ENCODE measurements at regions not wholly inside any gene's neighbourhood (a gene's known extent, or its start where the extent isn't known, plus 50 kb on each side); places are given as distances from the start of the nearest gene placed in this dataset.

DNA sequence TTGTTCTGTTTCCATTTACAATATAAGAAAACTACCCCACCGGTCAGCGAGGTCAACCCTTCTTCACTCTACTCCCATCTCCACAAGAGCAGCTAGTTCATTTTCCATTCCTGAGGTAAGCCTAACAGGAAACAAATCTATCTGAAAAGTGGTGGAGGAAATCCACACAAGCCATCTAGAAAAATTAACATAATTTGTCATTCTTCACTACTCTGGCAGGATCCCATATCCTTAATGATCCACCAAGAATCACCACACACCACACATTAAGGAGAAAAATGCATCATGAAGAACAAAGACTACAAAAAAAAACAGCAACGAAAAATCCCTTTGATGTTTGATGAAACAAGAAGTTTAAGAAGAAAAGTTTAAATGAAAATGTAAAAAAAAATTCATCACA is 1771.0 kb downstream of the EFNA5 start:
- DNase-seq: no peak

DNA sequence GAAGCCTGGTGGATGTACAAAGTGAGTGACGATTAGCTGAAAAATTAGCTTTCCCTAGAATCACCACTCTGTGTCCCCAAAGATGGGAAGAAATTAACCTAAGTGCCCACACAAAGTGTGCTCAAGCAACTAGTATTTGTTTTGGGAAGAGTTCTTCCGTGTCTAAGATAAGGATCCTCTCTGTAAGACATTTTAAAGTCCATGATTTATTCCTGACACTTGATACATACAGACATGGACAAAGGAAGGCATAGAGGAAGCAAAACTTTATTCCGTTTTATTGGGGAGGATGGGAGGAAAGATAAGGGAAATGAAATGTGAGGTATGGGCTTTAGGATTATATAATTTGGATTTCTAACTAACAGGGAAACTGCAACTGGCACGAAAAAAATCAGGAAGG is 1772.6 kb downstream of the EFNA5 start:
- Histone ChIP-seq H3K9ac (ENCODE audit: low read length) (no peak overlapping the region), H3K18ac (ENCODE audit: low read length) (no peak overlapping the region), H2BK5ac (ENCODE audit: low read length) (no peak overlapping the region), H3K4me2 (ENCODE audit: low read length) (no peak overlapping the region), H2BK15ac (replicated peaks; ENCODE audit: low read depth) (no peak overlapping the region), H3K4ac (ENCODE audit: low read depth, low read length) (no peak overlapping the region), H3K79me1 (ENCODE audit: low read length) (no peaks in the 10 kb centered on the region), H3K36me3 (ENCODE audit: control insufficient read depth, insufficient read depth, low read length) (no peaks in the 10 kb centered on the region), H3K27me3 (ENCODE audit: insufficient read depth, low read length, poor library complexity) (no peaks in the 10 kb centered on the region), H3K56ac (ENCODE audit: low read length) (no peak overlapping the region), H3K4me3 (ENCODE audit: low read length) (no peak overlapping the region), H4K5ac (ENCODE audit: low read length) (no peak overlapping the region), H3K23ac (ENCODE audit: low read length) (no peak overlapping the region), H3K27ac (ENCODE audit: low read depth, low read length) (no peak overlapping the region), H2BK120ac (ENCODE audit: low read depth, low read length) (no peak overlapping the region), H3K4me1 (ENCODE audit: control insufficient read depth, low read depth, low read length) (no peaks in the 10 kb centered on the region), H3K79me2 (ENCODE audit: control insufficient read depth, insufficient read depth, low read length) (no peaks in the 10 kb centered on the region), H4K8ac (ENCODE audit: low read depth, low read length) (no peak overlapping the region), H2AK5ac (ENCODE audit: low read length) (no peak overlapping the region)
- 100% methylated on average over 1 of the region's 4 CpGs for WGBS (ENCODE audit: extremely low coverage, insufficient coverage, low lambda C conversion rate)
- no peak for DNase-seq

More for the DNA sequence above, 1771.0 kb downstream of the EFNA5 start:
- Histone ChIP-seq H2BK120ac (ENCODE audit: low read depth, low read length) (no peak overlapping the region), H3K18ac (ENCODE audit: low read length) (no peak overlapping the region), H3K56ac (ENCODE audit: low read length) (no peak overlapping the region), H3K9ac (ENCODE audit: low read length) (no peak overlapping the region), H4K5ac (ENCODE audit: low read length) (no peak overlapping the region), H2BK5ac (ENCODE audit: low read length) (no peak overlapping the region), H3K4me1 (ENCODE audit: control insufficient read depth, low read depth, low read length) (no peaks in the 10 kb centered on the region), H3K4ac (ENCODE audit: low read depth, low read length) (no peak overlapping the region), H2AK5ac (ENCODE audit: low read length) (no peak overlapping the region), H3K4me2 (ENCODE audit: low read length) (no peak overlapping the region), H4K8ac (ENCODE audit: low read depth, low read length) (no peak overlapping the region), H3K4me3 (ENCODE audit: low read length) (no peak overlapping the region), H3K79me2 (ENCODE audit: control insufficient read depth, insufficient read depth, low read length) (no peaks in the 10 kb centered on the region), H3K36me3 (ENCODE audit: control insufficient read depth, insufficient read depth, low read length) (no peaks in the 10 kb centered on the region), H2BK15ac (replicated peaks; ENCODE audit: low read depth) (no peak overlapping the region), H3K79me1 (ENCODE audit: low read length) (no peaks in the 10 kb centered on the region), H3K27me3 (ENCODE audit: insufficient read depth, low read length, poor library complexity) (no peaks in the 10 kb centered on the region), H3K23ac (ENCODE audit: low read length) (no peak overlapping the region), H3K27ac (ENCODE audit: low read depth, low read length) (no peak overlapping the region)
- no CpG with 5 or more reads among the region's 3 CpGs for whole genome bisulfite sequencing (ENCODE audit: extremely low coverage, insufficient coverage, low lambda C conversion rate)

DNA sequence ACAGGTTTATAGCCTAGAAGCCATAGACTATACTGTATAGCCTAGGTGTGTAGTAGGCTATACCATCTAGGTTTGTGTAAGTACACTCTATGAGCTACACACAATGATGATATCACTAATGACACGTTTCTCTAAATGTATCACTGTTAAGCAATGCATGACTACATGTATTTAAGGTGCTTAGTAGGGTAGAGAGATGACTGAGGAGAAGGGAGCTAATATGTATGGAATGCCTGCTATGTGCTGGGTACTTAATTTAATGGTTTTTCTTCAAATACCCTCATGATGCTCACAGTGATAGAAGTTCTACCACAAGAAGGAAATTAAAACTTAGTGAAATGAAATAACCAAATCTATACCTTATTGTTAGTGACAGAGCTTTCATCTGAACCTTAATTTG is 1785.5 kb downstream of the EFNA5 start:
- Histone ChIP-seq H3K4me3 (ENCODE audit: low read length) (no peak overlapping the region), H3K4me2 (ENCODE audit: low read length) (no peak overlapping the region), H3K18ac (ENCODE audit: low read length) (no peak overlapping the region), H4K5ac (ENCODE audit: low read length) (no peak overlapping the region), H3K9ac (ENCODE audit: low read length) (no peak overlapping the region), H3K23ac (ENCODE audit: low read length) (no peak overlapping the region), H2BK5ac (ENCODE audit: low read length) (no peak overlapping the region), H3K27ac (ENCODE audit: low read depth, low read length) (no peak overlapping the region), H3K79me1 (ENCODE audit: low read length) (no peaks in the 10 kb centered on the region), H3K4me1 (ENCODE audit: control insufficient read depth, low read depth, low read length) (no peaks in the 10 kb centered on the region), H3K4ac (ENCODE audit: low read depth, low read length) (no peak overlapping the region), H3K79me2 (ENCODE audit: control insufficient read depth, insufficient read depth, low read length) (no peaks in the 10 kb centered on the region), H3K36me3 (ENCODE audit: control insufficient read depth, insufficient read depth, low read length) (no peaks in the 10 kb centered on the region), H4K8ac (ENCODE audit: low read depth, low read length) (no peak overlapping the region), H2AK5ac (ENCODE audit: low read length) (no peak overlapping the region), H2BK15ac (replicated peaks; ENCODE audit: low read depth) (no peak overlapping the region), H3K56ac (ENCODE audit: low read length) (no peak overlapping the region), H2BK120ac (ENCODE audit: low read depth, low read length) (no peak overlapping the region), H3K27me3 (ENCODE audit: insufficient read depth, low read length, poor library complexity) (no peaks in the 10 kb centered on the region)
- DNase-seq: peak; percentile 50
- WGBS (ENCODE audit: extremely low coverage, insufficient coverage, low lambda C conversion rate): no CpG with 5 or more reads among the region's 1 CpG

DNA sequence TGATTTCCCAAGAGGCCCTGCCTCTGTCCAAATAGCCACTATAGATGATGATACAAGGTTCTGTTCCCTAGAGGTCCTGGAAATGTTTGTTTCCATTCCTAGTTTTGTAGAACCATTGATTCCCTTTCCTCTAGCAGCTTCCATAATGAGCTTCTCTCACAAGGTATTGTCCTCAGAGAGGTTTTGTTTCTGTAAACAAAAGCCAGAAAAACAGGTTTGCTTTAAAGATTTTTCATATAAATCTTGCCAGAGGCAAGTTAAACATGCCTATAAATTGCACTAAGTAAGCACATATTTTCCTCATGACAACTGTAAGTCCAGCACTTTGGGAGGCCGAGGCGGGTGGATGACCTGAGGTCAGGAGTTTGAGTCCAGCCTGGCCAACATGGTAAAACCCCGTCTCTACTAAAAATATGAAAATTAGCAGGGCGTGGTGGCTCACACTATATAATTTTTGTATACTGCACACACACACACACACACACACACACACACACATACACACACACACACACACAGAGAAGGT is 1787.7 kb downstream of the EFNA5 start:
- DNase-seq: no peak
- no peak overlapping the region for H3K4me2 ChIP-seq (ENCODE audit: low read length)

DNA sequence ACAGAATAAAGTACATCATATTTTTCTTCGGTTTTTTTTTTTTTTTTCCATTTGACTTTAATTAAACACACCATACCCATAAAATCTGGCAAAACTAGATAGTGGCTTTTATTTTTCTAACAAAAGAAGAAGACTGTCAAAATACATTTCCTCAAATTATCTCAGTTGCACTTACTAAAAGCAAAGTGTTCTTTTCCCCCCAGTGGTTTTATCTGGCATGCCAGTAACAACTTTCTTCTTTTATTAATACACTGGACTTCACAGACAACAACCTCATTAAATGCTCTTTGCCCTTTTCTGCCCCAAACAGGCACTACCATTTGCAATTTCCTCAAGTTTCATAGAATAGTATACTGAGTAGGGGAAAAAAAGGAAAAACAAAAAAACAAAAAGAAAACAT is 1792.3 kb downstream of the EFNA5 start:
- no peak overlapping the region for H3K56ac ChIP-seq (ENCODE audit: low read length)
- H3K36me3 ChIP-seq (ENCODE audit: control insufficient read depth, insufficient read depth, low read length): no peaks in the 10 kb centered on the region
- H3K27me3 ChIP-seq (ENCODE audit: insufficient read depth, low read length, poor library complexity): no peaks in the 10 kb centered on the region
- WGBS (ENCODE audit: extremely low coverage, insufficient coverage, low lambda C conversion rate): no CpG with 5 or more reads among the region's 1 CpG
- H4K5ac ChIP-seq (ENCODE audit: low read length): no peak overlapping the region
- no peaks in the 10 kb centered on the region for H3K4me1 ChIP-seq (ENCODE audit: control insufficient read depth, low read depth, low read length)
- H2BK120ac ChIP-seq (ENCODE audit: low read depth, low read length): no peak overlapping the region
- H4K8ac ChIP-seq (ENCODE audit: low read depth, low read length): no peak overlapping the region
- no peak overlapping the region for H2BK15ac ChIP-seq (replicated peaks; ENCODE audit: low read depth)
- no peak overlapping the region for H3K4me3 ChIP-seq (ENCODE audit: low read length)
- H3K18ac ChIP-seq (ENCODE audit: low read length): no peak overlapping the region
- DNase-seq: no peak
- no peak overlapping the region for H3K4me2 ChIP-seq (ENCODE audit: low read length)
- H3K79me1 ChIP-seq (ENCODE audit: low read length): no peaks in the 10 kb centered on the region
- H2BK5ac ChIP-seq (ENCODE audit: low read length): no peak overlapping the region
- no peak overlapping the region for H3K4ac ChIP-seq (ENCODE audit: low read depth, low read length)
- no peak overlapping the region for H3K23ac ChIP-seq (ENCODE audit: low read length)
- H3K9ac ChIP-seq (ENCODE audit: low read length): no peak overlapping the region
- no peak overlapping the region for H2AK5ac ChIP-seq (ENCODE audit: low read length)
- H3K27ac ChIP-seq (ENCODE audit: low read depth, low read length): no peak overlapping the region
- no peaks in the 10 kb centered on the region for H3K79me2 ChIP-seq (ENCODE audit: control insufficient read depth, insufficient read depth, low read length)

More for the DNA sequence above, 1787.7 kb downstream of the EFNA5 start:
- no peak overlapping the region for H2BK120ac ChIP-seq (ENCODE audit: low read depth, low read length)
- no peak overlapping the region for H2BK5ac ChIP-seq (ENCODE audit: low read length)
- no peak overlapping the region for H3K4ac ChIP-seq (ENCODE audit: low read depth, low read length)
- no peaks in the 10 kb centered on the region for H3K27me3 ChIP-seq (ENCODE audit: insufficient read depth, low read length, poor library complexity)
- H3K56ac ChIP-seq (ENCODE audit: low read length): no peak overlapping the region
- H3K79me2 ChIP-seq (ENCODE audit: control insufficient read depth, insufficient read depth, low read length): no peaks in the 10 kb centered on the region
- H3K23ac ChIP-seq (ENCODE audit: low read length): no peak overlapping the region
- H3K4me1 ChIP-seq (ENCODE audit: control insufficient read depth, low read depth, low read length): no peaks in the 10 kb centered on the region
- H2BK15ac ChIP-seq (replicated peaks; ENCODE audit: low read depth): no peak overlapping the region
- H3K9ac ChIP-seq (ENCODE audit: low read length): no peak overlapping the region
- H3K79me1 ChIP-seq (ENCODE audit: low read length): no peaks in the 10 kb centered on the region
- H4K8ac ChIP-seq (ENCODE audit: low read depth, low read length): no peak overlapping the region
- H3K36me3 ChIP-seq (ENCODE audit: control insufficient read depth, insufficient read depth, low read length): no peaks in the 10 kb centered on the region
- no peak overlapping the region for H3K4me3 ChIP-seq (ENCODE audit: low read length)
- H4K5ac ChIP-seq (ENCODE audit: low read length): no peak overlapping the region
- no peak overlapping the region for H3K27ac ChIP-seq (ENCODE audit: low read depth, low read length)
- no peak overlapping the region for H2AK5ac ChIP-seq (ENCODE audit: low read length)
- no CpG with 5 or more reads among the region's 4 CpGs for WGBS (ENCODE audit: extremely low coverage, insufficient coverage, low lambda C conversion rate)
- H3K18ac ChIP-seq (ENCODE audit: low read length): no peak overlapping the region

DNA sequence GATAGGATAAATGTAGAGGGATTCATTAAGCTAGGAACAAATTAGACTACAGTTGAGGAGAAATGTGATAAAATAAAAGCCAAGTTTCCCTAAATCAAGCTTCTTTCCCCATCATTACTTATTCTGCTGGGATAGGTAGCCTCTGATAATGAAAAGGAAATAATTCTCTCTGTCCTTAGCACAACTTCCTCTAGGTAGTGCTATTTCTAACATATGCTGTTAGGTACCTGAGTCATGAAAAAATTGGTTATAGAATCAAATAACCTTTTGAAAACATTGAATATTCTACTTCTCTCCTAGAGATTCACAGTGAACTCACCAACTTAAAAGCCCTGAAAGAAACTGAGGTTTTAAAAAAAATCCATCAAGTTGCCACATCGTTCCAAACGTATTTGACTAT is 1793.1 kb downstream of the EFNA5 start:
- Histone ChIP-seq H3K9ac (ENCODE audit: low read length) (no peak overlapping the region), H2BK5ac (ENCODE audit: low read length) (no peak overlapping the region), H2AK5ac (ENCODE audit: low read length) (no peak overlapping the region), H3K27ac (ENCODE audit: low read depth, low read length) (no peak overlapping the region), H4K8ac (ENCODE audit: low read depth, low read length) (no peak overlapping the region), H3K36me3 (ENCODE audit: control insufficient read depth, insufficient read depth, low read length) (no peaks in the 10 kb centered on the region), H4K5ac (ENCODE audit: low read length) (no peak overlapping the region), H3K4me2 (ENCODE audit: low read length) (no peak overlapping the region), H3K4me1 (ENCODE audit: control insufficient read depth, low read depth, low read length) (no peaks in the 10 kb centered on the region), H3K79me2 (ENCODE audit: control insufficient read depth, insufficient read depth, low read length) (no peaks in the 10 kb centered on the region), H3K4ac (ENCODE audit: low read depth, low read length) (no peak overlapping the region), H3K18ac (ENCODE audit: low read length) (no peak overlapping the region), H2BK15ac (replicated peaks; ENCODE audit: low read depth) (no peak overlapping the region), H3K4me3 (ENCODE audit: low read length) (no peak overlapping the region), H3K23ac (ENCODE audit: low read length) (no peak overlapping the region), H3K79me1 (ENCODE audit: low read length) (no peaks in the 10 kb centered on the region), H3K56ac (ENCODE audit: low read length) (no peak overlapping the region), H2BK120ac (ENCODE audit: low read depth, low read length) (no peak overlapping the region), H3K27me3 (ENCODE audit: insufficient read depth, low read length, poor library complexity) (no peaks in the 10 kb centered on the region)
- no CpG with 5 or more reads among the region's 2 CpGs for WGBS (ENCODE audit: extremely low coverage, insufficient coverage, low lambda C conversion rate)
- no peak for DNase-seq
